Keratinocyte (primary cell): ENCODE measurements at regions not wholly inside any gene's neighbourhood (a gene's known extent, or its start where the extent isn't known, plus 50 kb on each side); places are given as distances from the start of the nearest gene placed in this dataset.

ENCODE experiments used
- CTCF ChIP-seq, 3 experiments: IDR thresholded peaks in 1 of 3; conservative IDR thresholded peaks in 1 of 3; optimal IDR thresholded peaks in 1 of 3; 2 replicates in 2 of 3; 3 replicates in 1 of 3; pipeline versions ENCODE3 to v1.5.1; 2011; ENCODE audit warnings: low read length in 3 of 3, mild to moderate bottlenecking in 3 of 3, moderate library complexity in 2 of 3, control low read depth in 1 of 3, inconsistent platforms in 1 of 3; ENCODE audit not compliant: insufficient read depth in 2 of 3; ENCODE audit errors: extremely low read depth in 1 of 3
- EZH2 ChIP-seq: IDR thresholded peaks from one replicate; pipeline ENCODE4 v1.6.1; 2012; ENCODE audit warnings: inconsistent platforms, mild to moderate bottlenecking, low read length, moderate library complexity

DNA sequence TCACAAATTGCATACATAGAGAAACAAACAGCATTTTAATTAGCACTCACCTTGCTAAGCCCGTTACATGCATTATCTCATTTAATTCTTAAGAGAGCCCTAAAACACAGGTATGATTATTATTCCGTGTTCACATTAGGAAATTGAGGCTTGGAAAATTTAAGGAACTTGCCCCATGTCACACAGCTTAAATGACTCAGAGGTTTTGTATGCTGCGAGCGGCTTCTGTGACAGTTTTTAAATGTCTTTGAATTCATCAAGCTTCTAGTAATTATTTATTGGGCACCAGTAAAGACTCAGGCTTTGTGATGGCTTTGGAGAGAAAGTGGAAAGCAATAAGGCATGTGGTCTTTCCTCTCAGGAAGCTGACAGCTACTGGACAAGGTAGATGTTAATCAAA lies 166.7 kb upstream of the THBS1 start:
- TF ChIP-seq EZH2, result no peak
- TF ChIP-seq CTCF (optimal IDR thresholded peaks at IDR 0.05 in 1 of 3, IDR thresholded peaks at IDR 0.05 in 1 of 3, conservative IDR thresholded peaks at IDR 0.05 in 1 of 3; ENCODE audit: extremely low read depth in 1 of 3, insufficient read depth in 2 of 3, low read length in 3 of 3), result no peak
